ENCODE measurements at regions not wholly inside any gene's neighbourhood (a gene's known extent, or its start where the extent isn't known, plus 50 kb on each side); places are given as distances from the start of the nearest gene placed in this dataset.

GRCh38 chr20:40583636-40584035 lies 105.4 kb downstream of the MAFB start:
- Mint-ChIP-seq H3K9me3 (peaks cover under 1% of the 10 kb centered on the region), H3K4me3 (no peak overlapping the region), H3K27ac (no peak overlapping the region), H3K36me3 (no peaks in the 10 kb centered on the region), H3K27me3 (ENCODE audit: low read depth) (peaks cover 40% of the 10 kb centered on the region), H3K4me1 (no peaks in the 10 kb centered on the region)
- no peak for TF ChIP-seq CTCF (IDR thresholded peaks at IDR 0.05; ENCODE audit: unreplicated experiment)
- DNase-seq (ENCODE audit: low spot score in 2 of 2, unreplicated experiment in 2 of 2) = no peak

DNA sequence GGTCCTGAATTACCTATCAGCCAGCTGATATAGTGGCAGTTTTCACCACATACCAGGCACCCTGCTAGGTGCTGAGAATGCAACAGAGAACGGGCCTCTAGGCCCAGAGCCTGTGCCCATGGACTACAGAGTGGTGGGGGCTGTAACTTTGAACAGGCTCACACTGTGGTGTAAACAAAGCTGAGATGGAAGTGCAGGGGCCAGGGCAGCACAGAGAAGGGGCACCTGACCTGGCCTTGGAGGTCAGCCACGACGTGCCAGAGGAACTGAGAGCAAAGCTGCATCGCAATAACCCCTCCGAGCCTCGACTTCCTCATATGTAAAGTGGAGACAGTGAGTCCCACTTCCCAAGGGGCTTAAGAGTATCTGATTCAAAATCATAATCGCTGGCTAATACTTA lies 105.8 kb downstream of the MAFB start:
- TF ChIP-seq CTCF (IDR thresholded peaks at IDR 0.05; ENCODE audit: unreplicated experiment) = no peak
- no peak overlapping the region for H3K4me3 Mint-ChIP-seq
- no peaks in the 10 kb centered on the region for H3K9me3 Mint-ChIP-seq
- DNase-seq (ENCODE audit: low spot score in 2 of 2, unreplicated experiment in 2 of 2) = no peak
- no peaks in the 10 kb centered on the region for H3K36me3 Mint-ChIP-seq
- H3K4me1 Mint-ChIP-seq = no peaks in the 10 kb centered on the region
- no peak overlapping the region for H3K27ac Mint-ChIP-seq
- peaks cover 39% of the 10 kb centered on the region for H3K27me3 Mint-ChIP-seq (ENCODE audit: low read depth)

- DNase-seq (ENCODE audit: low spot score in 2 of 2, unreplicated experiment in 2 of 2) = no peak
- no peak for TF ChIP-seq CTCF (IDR thresholded peaks at IDR 0.05; ENCODE audit: unreplicated experiment)
- H3K4me3 Mint-ChIP-seq = no peak overlapping the region
- no peak overlapping the region for H3K27ac Mint-ChIP-seq
- H3K36me3 Mint-ChIP-seq = no peaks in the 10 kb centered on the region
- H3K27me3 Mint-ChIP-seq (ENCODE audit: low read depth) = peaks cover 40% of the 10 kb centered on the region
- no peaks in the 10 kb centered on the region for H3K9me3 Mint-ChIP-seq
- no peaks in the 10 kb centered on the region for H3K4me1 Mint-ChIP-seq
These were observed 106.5 kb downstream of the MAFB start for GRCh38 chr20:40582531-40582930.

GRCh38 chr20:40579701-40580100 lies 109.3 kb downstream of the MAFB start:
- Mint-ChIP-seq H3K4me1 (no peaks in the 10 kb centered on the region), H3K27me3 (ENCODE audit: low read depth) (peaks cover 35% of the 10 kb centered on the region), H3K4me3 (no peak overlapping the region), H3K27ac (no peak overlapping the region), H3K36me3 (no peaks in the 10 kb centered on the region), H3K9me3 (no peaks in the 10 kb centered on the region)
- no peak for TF ChIP-seq CTCF (IDR thresholded peaks at IDR 0.05; ENCODE audit: unreplicated experiment)
- DNase-seq (ENCODE audit: low spot score in 2 of 2, unreplicated experiment in 2 of 2) = no peak

DNA sequence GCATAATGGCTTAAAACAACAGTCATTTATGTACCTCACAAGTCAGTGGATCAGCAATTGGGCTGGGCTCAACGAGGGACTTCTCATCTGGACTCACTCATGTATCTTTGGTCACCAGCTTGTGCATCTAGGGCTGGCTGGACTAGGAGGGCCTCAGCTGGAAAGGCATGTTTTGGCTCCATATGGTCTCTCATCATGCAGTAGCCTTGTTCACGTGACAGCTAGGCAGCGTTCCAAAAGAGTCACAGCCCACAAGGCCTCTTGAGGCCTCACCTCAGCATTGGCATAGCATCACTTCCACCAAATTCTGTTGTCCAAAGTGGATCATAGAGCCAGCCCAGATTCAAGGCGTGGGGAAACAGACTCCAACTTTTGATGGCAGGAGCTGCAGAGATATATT lies 110.1 kb downstream of the MAFB start:
- TF ChIP-seq CTCF (IDR thresholded peaks at IDR 0.05; ENCODE audit: unreplicated experiment) = no peak
- no peak overlapping the region for H3K4me3 Mint-ChIP-seq
- H3K9me3 Mint-ChIP-seq = peaks cover 6% of the 10 kb centered on the region
- no peaks in the 10 kb centered on the region for H3K36me3 Mint-ChIP-seq
- no peaks in the 10 kb centered on the region for H3K4me1 Mint-ChIP-seq
- DNase-seq (ENCODE audit: low spot score in 2 of 2, unreplicated experiment in 2 of 2) = no peak
- H3K27me3 Mint-ChIP-seq (ENCODE audit: low read depth) = peaks cover 39% of the 10 kb centered on the region
- H3K27ac Mint-ChIP-seq = no peak overlapping the region

GRCh38 chr20:40575851-40576250 lies 113.2 kb downstream of the MAFB start:
- DNase-seq (ENCODE audit: low spot score in 2 of 2, unreplicated experiment in 2 of 2) = no peak

More at GRCh38 chr20:40575851-40576250, 113.2 kb downstream of the MAFB start:
- Mint-ChIP-seq H3K27me3 (ENCODE audit: low read depth) (peaks cover 30% of the 10 kb centered on the region), H3K4me3 (no peak overlapping the region), H3K4me1 (no peaks in the 10 kb centered on the region), H3K27ac (no peak overlapping the region), H3K36me3 (no peaks in the 10 kb centered on the region), H3K9me3 (peaks cover 8% of the 10 kb centered on the region)
- TF ChIP-seq CTCF (IDR thresholded peaks at IDR 0.05; ENCODE audit: unreplicated experiment) = no peak

All from mesothelial cell of epicardium (in vitro differentiated cells).